ENCODE measurements at regions not wholly inside any gene's neighbourhood (a gene's known extent, or its start where the extent isn't known, plus 50 kb on each side); places are given as distances from the start of the nearest gene placed in this dataset.

DNA sequence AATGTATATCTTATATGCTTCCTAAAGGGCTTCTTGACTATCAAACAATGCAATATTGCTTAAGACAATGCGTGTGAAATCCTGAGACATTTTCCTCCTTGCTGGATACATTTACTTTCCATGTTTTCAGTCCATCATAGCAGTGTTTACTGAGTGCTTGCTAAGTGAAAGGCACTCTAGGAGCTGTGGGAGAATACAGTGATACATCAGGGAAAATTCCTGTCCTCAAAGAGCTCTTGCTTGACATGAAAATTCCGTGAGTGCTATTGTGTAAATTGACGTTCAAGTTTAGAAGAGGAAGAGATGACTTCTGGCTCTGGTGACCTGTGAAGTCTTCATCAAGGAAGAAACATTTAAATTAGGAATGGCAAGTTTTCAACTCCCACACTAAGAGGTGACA is 449.4 kb upstream of the SOX11 start:
- TF ChIP-seq POLR2A (IDR thresholded peaks at IDR 0.05), result no peak
- TF ChIP-seq, protein P1, sequence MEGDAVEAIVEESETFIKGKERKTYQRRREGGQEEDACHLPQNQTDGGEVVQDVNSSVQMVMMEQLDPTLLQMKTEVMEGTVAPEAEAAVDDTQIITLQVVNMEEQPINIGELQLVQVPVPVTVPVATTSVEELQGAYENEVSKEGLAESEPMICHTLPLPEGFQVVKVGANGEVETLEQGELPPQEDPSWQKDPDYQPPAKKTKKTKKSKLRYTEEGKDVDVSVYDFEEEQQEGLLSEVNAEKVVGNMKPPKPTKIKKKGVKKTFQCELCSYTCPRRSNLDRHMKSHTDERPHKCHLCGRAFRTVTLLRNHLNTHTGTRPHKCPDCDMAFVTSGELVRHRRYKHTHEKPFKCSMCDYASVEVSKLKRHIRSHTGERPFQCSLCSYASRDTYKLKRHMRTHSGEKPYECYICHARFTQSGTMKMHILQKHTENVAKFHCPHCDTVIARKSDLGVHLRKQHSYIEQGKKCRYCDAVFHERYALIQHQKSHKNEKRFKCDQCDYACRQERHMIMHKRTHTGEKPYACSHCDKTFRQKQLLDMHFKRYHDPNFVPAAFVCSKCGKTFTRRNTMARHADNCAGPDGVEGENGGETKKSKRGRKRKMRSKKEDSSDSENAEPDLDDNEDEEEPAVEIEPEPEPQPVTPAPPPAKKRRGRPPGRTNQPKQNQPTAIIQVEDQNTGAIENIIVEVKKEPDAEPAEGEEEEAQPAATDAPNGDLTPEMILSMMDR (IDR thresholded peaks at IDR 0.05), result no peak
- 66 to 68% methylated on average over 3 of the region's 3 CpGs for WGBS, 2 donors
- Histone ChIP-seq H3K27me3 (no peaks in the 10 kb centered on the region), H3K9me3 (no peaks in the 10 kb centered on the region), H3K4me1 (no peaks in the 10 kb centered on the region), H3K36me3 (no peaks in the 10 kb centered on the region), H3K27ac (no peak overlapping the region), H3K4me3 (replicated peaks in 1 of 3) (no peak overlapping the region)
- intact Hi-C loops (cut with DNase I), result no loop called here
- DNase-seq, result no peak

DNA sequence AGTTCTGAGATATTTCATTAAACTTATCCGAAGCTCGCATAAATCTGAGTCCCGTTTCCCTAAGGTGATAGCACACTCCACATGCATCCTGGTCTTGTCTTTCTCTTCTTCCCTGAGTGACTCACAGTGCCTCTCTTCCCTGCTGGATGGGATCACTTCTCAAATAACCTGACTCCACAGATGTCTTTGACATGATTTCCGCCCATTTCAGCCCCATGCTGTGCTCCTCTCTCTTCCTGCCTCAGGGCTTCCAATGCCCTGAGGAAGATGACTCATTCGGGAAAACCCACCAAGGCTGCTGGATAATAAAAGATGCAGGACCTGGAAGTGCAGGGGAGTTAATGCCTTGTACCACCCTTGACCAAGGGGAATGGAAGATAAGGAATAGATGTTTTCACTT is 441.7 kb upstream of the SOX11 start:
- 84 to 89% methylated on average over 5 of the region's 5 CpGs for WGBS, 2 donors
- Histone ChIP-seq H3K4me1 (no peaks in the 10 kb centered on the region), H3K27ac (no peak overlapping the region), H3K36me3 (no peaks in the 10 kb centered on the region), H3K27me3 (no peaks in the 10 kb centered on the region), H3K9me3 (no peaks in the 10 kb centered on the region), H3K4me3 (replicated peaks in 1 of 3) (no peak overlapping the region)
- TF ChIP-seq POLR2A (IDR thresholded peaks at IDR 0.05), result no peak
- TF ChIP-seq, protein P1 (IDR thresholded peaks at IDR 0.05), result no peak
- DNase-seq, result no peak
- intact Hi-C loops (cut with DNase I), result no loop called here

DNA sequence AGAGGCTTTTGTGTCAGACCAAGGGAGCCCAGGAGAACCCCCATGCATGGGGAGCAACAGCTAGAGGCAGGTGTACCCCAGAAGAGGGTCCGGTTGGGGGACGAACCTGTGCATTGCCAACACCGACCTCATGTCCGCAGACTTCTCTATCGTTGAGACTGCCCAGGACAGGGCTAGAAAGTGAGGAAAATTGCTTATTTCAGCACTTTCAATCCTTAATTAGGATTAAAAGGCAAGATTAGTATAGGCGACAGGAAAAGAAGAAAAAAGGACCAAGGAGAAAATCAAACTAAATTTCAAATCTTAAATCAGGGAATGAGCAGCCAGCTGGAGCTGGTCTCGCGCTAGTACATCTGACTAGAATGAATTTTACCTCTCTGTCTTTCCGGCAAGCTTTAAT is 438.9 kb upstream of the SOX11 start:
- no peak for DNase-seq
- 92 to 94% methylated on average over 9 of the region's 9 CpGs for WGBS, 2 donors
- no peak for TF ChIP-seq POLR2A (IDR thresholded peaks at IDR 0.05)
- TF ChIP-seq, protein P1 (IDR thresholded peaks at IDR 0.05), result no peak
- no peaks in the 10 kb centered on the region for H3K27me3 ChIP-seq
- H3K36me3 ChIP-seq, result no peaks in the 10 kb centered on the region
- no peak overlapping the region for H3K4me3 ChIP-seq (replicated peaks in 1 of 3)
- H3K9me3 ChIP-seq, result no peaks in the 10 kb centered on the region
- H3K27ac ChIP-seq, result no peak overlapping the region
- no peaks in the 10 kb centered on the region for H3K4me1 ChIP-seq
- intact Hi-C loops (cut with DNase I), result no loop called here

DNA sequence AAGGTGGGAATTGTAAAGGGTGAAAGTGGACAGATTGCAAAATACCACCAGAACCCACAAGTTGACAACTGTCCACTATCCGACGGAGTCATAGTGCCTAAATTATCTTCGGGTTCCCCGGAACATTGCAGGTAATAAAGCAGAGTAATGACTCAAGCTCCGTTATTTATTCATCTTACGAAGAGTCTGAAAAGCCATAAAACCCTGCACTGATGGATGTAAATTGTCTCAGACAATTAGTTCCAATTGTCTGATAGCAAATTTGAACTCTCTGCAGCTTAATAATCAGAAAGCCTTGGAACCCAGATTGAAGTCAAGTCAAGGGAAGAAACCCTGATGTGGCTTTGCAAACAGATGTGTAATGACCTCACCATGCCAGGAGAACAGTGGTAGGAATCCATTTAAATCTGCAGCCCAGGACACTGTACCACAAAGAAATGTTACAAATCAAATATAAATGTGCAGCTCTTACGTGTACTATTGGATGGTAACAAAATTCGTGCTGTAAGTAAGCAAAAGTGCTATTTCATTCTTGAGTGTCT is 437.3 kb upstream of the SOX11 start:
- 82 to 83% methylated on average over 8 of the region's 8 CpGs for whole genome bisulfite sequencing, 2 donors
- H3K27ac ChIP-seq, result no peak overlapping the region
- intact Hi-C loops (cut with DNase I), result no loop called here
- no peak for TF ChIP-seq POLR2A (IDR thresholded peaks at IDR 0.05)
- TF ChIP-seq, protein P1 (IDR thresholded peaks at IDR 0.05), result no peak
- H3K4me3 ChIP-seq (replicated peaks in 1 of 3), result no peak overlapping the region
- H3K27me3 ChIP-seq, result no peaks in the 10 kb centered on the region
- no peaks in the 10 kb centered on the region for H3K4me1 ChIP-seq
- no peaks in the 10 kb centered on the region for H3K36me3 ChIP-seq
- H3K9me3 ChIP-seq, result no peaks in the 10 kb centered on the region
- no peak for DNase-seq

DNA sequence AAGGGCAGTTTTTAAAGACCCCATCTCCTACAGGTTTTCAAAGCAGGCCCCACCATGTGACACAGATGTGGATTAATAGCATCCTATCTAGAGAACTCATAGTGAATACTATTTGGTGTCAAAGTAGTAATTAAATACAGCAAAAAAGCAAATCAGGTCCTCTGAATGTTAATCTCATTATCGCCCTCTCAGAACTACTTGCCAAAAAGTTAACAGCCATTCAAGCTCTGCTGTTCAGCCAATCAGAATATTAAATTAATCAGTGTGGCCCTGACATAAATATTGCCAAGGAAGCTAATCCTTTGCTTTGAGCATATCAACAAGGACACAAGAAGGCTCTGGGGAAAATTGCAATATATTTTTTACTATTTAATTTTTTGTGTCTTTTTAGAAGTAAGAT is 428.9 kb upstream of the SOX11 start:
- intact Hi-C loops (cut with DNase I), result no loop called here
- DNase-seq, result no peak

More for the DNA sequence above, 428.9 kb upstream of the SOX11 start:
- no peaks in the 10 kb centered on the region for H3K9me3 ChIP-seq
- H3K27me3 ChIP-seq, result no peaks in the 10 kb centered on the region
- H3K4me1 ChIP-seq, result no peaks in the 10 kb centered on the region
- WGBS, 2 donors, result 95% methylated on average over 1 of the region's 1 CpG
- H3K4me3 ChIP-seq (replicated peaks in 1 of 3), result no peak overlapping the region
- H3K36me3 ChIP-seq, result no peaks in the 10 kb centered on the region
- no peak overlapping the region for H3K27ac ChIP-seq
- TF ChIP-seq POLR2A (IDR thresholded peaks at IDR 0.05), result no peak
- TF ChIP-seq, protein P1 (IDR thresholded peaks at IDR 0.05), result no peak

Data from thyroid gland (tissue), 4 donors.